CD14-positive monocyte (primary cell): ENCODE measurements at regions not wholly inside any gene's neighbourhood (a gene's known extent, or its start where the extent isn't known, plus 50 kb on each side); places are given as distances from the start of the nearest gene placed in this dataset.

ENCODE experiments used
- DNase-seq, 3 donors: peaks; one replicate each; pipeline ENCODE4 v3.0.0-alpha.2; 2011 to 2022
- H2AFZ ChIP-seq: 2 replicates; pipeline ENCODE4 v1.6.0; 2012; ENCODE audit warnings: mild to moderate bottlenecking, low read depth, low read length, inconsistent platforms; ENCODE audit not compliant: insufficient read depth, poor library complexity, severe bottlenecking
- H3K27ac ChIP-seq, 2 donors: 1 replicate in 1 of 2; 2 replicates in 1 of 2; pipeline ENCODE4 v1.5.1; 2012 to 2013; ENCODE audit warnings: low read length in 2 of 2, control low read depth in 1 of 2, inconsistent platforms in 1 of 2, low read depth in 1 of 2, mild to moderate bottlenecking in 1 of 2
- H3K27me3 ChIP-seq, 2 donors: one replicate each; pipeline versions ENCODE4 v1.6.0 to v1.6.1; 2011 to 2013; ENCODE audit warnings: low read length in 2 of 2; ENCODE audit not compliant: control insufficient read depth in 2 of 2, insufficient read depth in 2 of 2
- H3K36me3 ChIP-seq, 2 donors: replicated peaks in 1 of 2; 1 replicate in 1 of 2; 2 replicates in 1 of 2; pipeline versions ENCODE4 v1.5.1 to v1.6.1; 2012 to 2013; ENCODE audit warnings: low read length in 2 of 2, control low read depth in 1 of 2, inconsistent platforms in 1 of 2, mild to moderate bottlenecking in 1 of 2; ENCODE audit not compliant: insufficient read depth in 2 of 2, control insufficient read depth in 1 of 2
- H3K4me1 ChIP-seq, 2 donors: 1 replicate in 1 of 2; 2 replicates in 1 of 2; pipeline versions ENCODE4 v1.5.1 to v1.6.1; 2012 to 2013; ENCODE audit warnings: low read length in 2 of 2, control low read depth in 1 of 2, inconsistent platforms in 1 of 2, mild to moderate bottlenecking in 1 of 2, moderate library complexity in 1 of 2; ENCODE audit not compliant: insufficient read depth in 2 of 2, control insufficient read depth in 1 of 2
- H3K4me2 ChIP-seq: replicated peaks from 2 replicates; pipeline ENCODE3; 2012; ENCODE audit warnings: low read length, moderate library complexity, mild to moderate bottlenecking; ENCODE audit not compliant: poor library complexity, severe bottlenecking; ENCODE audit errors: extremely low read depth
- H3K4me3 ChIP-seq, 3 experiments: fragments of 200-600 bp in 1 of 3; sonication (generic) in 1 of 3; replicated peaks in 1 of 3; 1 replicate in 2 of 3; 2 replicates in 1 of 3; pipeline ENCODE4 v1.5.1; 2011 to 2013; ENCODE audit warnings: low read length in 3 of 3, mild to moderate bottlenecking in 3 of 3, control low read depth in 2 of 3, low read depth in 2 of 3, inconsistent platforms in 1 of 3, moderate library complexity in 1 of 3
- H3K79me2 ChIP-seq: 2 replicates; pipeline ENCODE4 v1.6.0; 2012; ENCODE audit warnings: mild to moderate bottlenecking, control low read depth, inconsistent platforms, low read length, moderate library complexity; ENCODE audit not compliant: insufficient read depth
- H3K9ac ChIP-seq: 2 replicates; pipeline ENCODE4 v1.6.0; 2017; ENCODE audit warnings: low read length, mild to moderate bottlenecking; ENCODE audit not compliant: insufficient read depth, poor library complexity, severe bottlenecking
- H3K9me3 ChIP-seq, 2 donors: replicated peaks in 1 of 2; 1 replicate in 1 of 2; 2 replicates in 1 of 2; pipeline versions ENCODE4 v1.5.1 to v1.6.1; 2012 to 2013; ENCODE audit warnings: low read length in 2 of 2, control low read depth in 1 of 2; ENCODE audit not compliant: control insufficient read depth in 1 of 2, insufficient read depth in 1 of 2
- H4K20me1 ChIP-seq: 2 replicates; pipeline ENCODE4 v1.6.0; 2012; ENCODE audit warnings: mild to moderate bottlenecking, low read length, control low read depth, moderate library complexity; ENCODE audit not compliant: insufficient read depth
- H3K27ac Mint-ChIP-seq, 7 donors: one replicate each; pipeline ENCODE4 v1.8.0; 2020; ENCODE audit warnings: mild to moderate bottlenecking in 7 of 7, mixed read lengths in 7 of 7, moderate library complexity in 6 of 7, inconsistent platforms in 2 of 7
- H3K27me3 Mint-ChIP-seq, 3 donors: one replicate each; pipeline ENCODE4 v1.8.0; 2021 to 2022; ENCODE audit warnings: low read depth in 3 of 3, mild to moderate bottlenecking in 3 of 3, mixed read lengths in 3 of 3, moderate library complexity in 3 of 3, inconsistent platforms in 1 of 3
- H3K36me3 Mint-ChIP-seq, 2 donors: one replicate each; pipeline ENCODE4 v1.8.0; 2020; ENCODE audit warnings: mixed read lengths in 2 of 2, inconsistent platforms in 1 of 2, mild to moderate bottlenecking in 1 of 2
- H3K4me1 Mint-ChIP-seq: one replicate; pipeline ENCODE4 v1.8.0; 2020; ENCODE audit warnings: mild to moderate bottlenecking, mixed read lengths
- H3K4me3 Mint-ChIP-seq, 2 donors: one replicate each; pipeline ENCODE4 v1.8.0; 2020; ENCODE audit warnings: mild to moderate bottlenecking in 2 of 2, mixed read lengths in 2 of 2, moderate library complexity in 1 of 2
- H3K9me3 Mint-ChIP-seq, 7 donors: one replicate each; pipeline ENCODE4 v1.8.0; 2020 to 2022; ENCODE audit warnings: mixed read lengths in 7 of 7, mild to moderate bottlenecking in 6 of 7, moderate library complexity in 6 of 7, inconsistent platforms in 2 of 7
- CTCF ChIP-seq: fragments of 200-600 bp; IDR thresholded peaks from one replicate; pipeline ENCODE4 v1.8.0; 2022; ENCODE audit warnings: antibody characterized with exemption, mild to moderate bottlenecking
- WGBS: methylation state at CpG from one replicate; pipeline ENCODE4 v1.1.5; 2013; ENCODE audit warnings: missing lambda C conversion rate; ENCODE audit not compliant: insufficient coverage; 5-methylcytosine and 5-hydroxymethylcytosine counted together
- intact Hi-C, 2 donors: fragments of 100-400 bp; cut with micrococcal nuclease; formaldehyde crosslinking; loops; one replicate each; pipeline versions ENCODE4 v1.15.0 to v1.15.1; 2023

- Histone ChIP-seq H3K36me3 (no peaks in the 10 kb centered on the region), H3K4me2 (no peak overlapping the region), H3K79me2 (no peaks in the 10 kb centered on the region), H4K20me1 (no peaks in the 10 kb centered on the region), H3K27ac (no peak overlapping the region), H3K4me3 (no peak overlapping the region), H3K9me3 (no peaks in the 10 kb centered on the region), H2AFZ (no peak overlapping the region), H3K27me3 (no peaks in the 10 kb centered on the region), H3K4me1 (peaks cover 0 to 4% of the 10 kb centered on the region in 2 donors), H3K9ac (no peak overlapping the region)
- TF ChIP-seq CTCF = no peak
- H3K36me3 Mint-ChIP-seq = no peaks in the 10 kb centered on the region
- peaks cover 8% of the 10 kb centered on the region for H3K4me1 Mint-ChIP-seq
- no peak for DNase-seq
- H3K27ac Mint-ChIP-seq = no peak overlapping the region
- intact Hi-C loops = no loop called here
- H3K9me3 Mint-ChIP-seq = peaks cover 0 to 2% (median 0%) of the 10 kb centered on the region in 7 donors
- H3K4me3 Mint-ChIP-seq = no peak overlapping the region
- peaks cover 0 to 2% (median 0%) of the 10 kb centered on the region in 3 donors for H3K27me3 Mint-ChIP-seq
These were observed 360.8 kb downstream of the CRPPA start for GRCh38 chr7:16060502-16060901.

- no peak overlapping the region for H3K4me3 ChIP-seq
- no peak overlapping the region for H2AFZ ChIP-seq
- Mint-ChIP-seq H3K4me3 (no peak overlapping the region), H3K36me3 (no peaks in the 10 kb centered on the region), H3K27me3 (peaks cover 0 to 2% (median 0%) of the 10 kb centered on the region in 3 donors), H3K27ac (peak overlapping the region in 3 of 7 donors; percentile 18 to 67 (median 28)), H3K4me1 (peaks cover 8% of the 10 kb centered on the region), H3K9me3 (peaks cover 0 to 2% (median 0%) of the 10 kb centered on the region in 7 donors)
- H3K79me2 ChIP-seq = no peaks in the 10 kb centered on the region
- intact Hi-C loops = no loop called here
- no peak overlapping the region for H3K9ac ChIP-seq
- H3K4me2 ChIP-seq = no peak overlapping the region
- H4K20me1 ChIP-seq = no peaks in the 10 kb centered on the region
- whole genome bisulfite sequencing = 0% methylated on average over 1 of the region's 2 CpGs
- no peaks in the 10 kb centered on the region for H3K27me3 ChIP-seq
- H3K27ac ChIP-seq = peak overlapping the region in 1 of 2 donors; percentile 29
- H3K4me1 ChIP-seq = peaks cover 0 to 5% of the 10 kb centered on the region in 2 donors
- H3K9me3 ChIP-seq = no peaks in the 10 kb centered on the region
- DNase-seq = peak in 2 of 3 donors; percentile 4 to 62
- no peaks in the 10 kb centered on the region for H3K36me3 ChIP-seq
- TF ChIP-seq CTCF = no peak
These were observed 365.9 kb downstream of the CRPPA start for GRCh38 chr7:16055263-16055976.
